DND-41 (cell line): ENCODE measurements at regions not wholly inside any gene's neighbourhood (a gene's known extent, or its start where the extent isn't known, plus 50 kb on each side); places are given as distances from the start of the nearest gene placed in this dataset.

ENCODE experiments used
- ATAC-seq: fragments of 200-7000 bp; cut with Tn5 transposase; 3 replicates; pipeline ENCODE4 v1.9.1; 2021; ENCODE audit warnings: low read depth; ENCODE audit not compliant: insufficient read depth
- DNase-seq: peaks from one replicate; pipeline ENCODE4 v3.0.0-alpha.2; 2020
- H2AFZ ChIP-seq: 2 replicates; pipeline ENCODE4 v1.6.0; 2012; ENCODE audit warnings: low read depth, low read length
- H3K27ac ChIP-seq: 2 replicates; pipeline ENCODE4 v1.5.1; 2012; ENCODE audit warnings: low read length, inconsistent platforms
- H3K27me3 ChIP-seq: fragments of 200-600 bp; sonication (generic); 2 replicates; pipeline ENCODE4 v1.6.0; 2012; ENCODE audit warnings: low read length, mild to moderate bottlenecking, inconsistent platforms; ENCODE audit not compliant: insufficient read depth, poor library complexity
- H3K36me3 ChIP-seq: 2 replicates; pipeline ENCODE4 v1.5.1; 2012; ENCODE audit warnings: low read length, inconsistent platforms; ENCODE audit not compliant: insufficient read depth
- H3K4me1 ChIP-seq: 2 replicates; pipeline ENCODE4 v1.5.1; 2012; ENCODE audit warnings: mild to moderate bottlenecking, low read length; ENCODE audit not compliant: insufficient read depth
- H3K4me2 ChIP-seq: 2 replicates; pipeline ENCODE4 v1.6.0; 2012; ENCODE audit warnings: mild to moderate bottlenecking, moderate library complexity, low read length, inconsistent platforms; ENCODE audit not compliant: insufficient read depth
- H3K4me3 ChIP-seq, 2 experiments: fragments of 200-600 bp in 1 of 2; shearing (Covaris generic) in 1 of 2; 2 replicates each; pipeline ENCODE4 v1.5.1; 2012 to 2016; ENCODE audit warnings: inconsistent platforms in 2 of 2, low read length in 2 of 2, mild to moderate bottlenecking in 2 of 2, low read depth in 1 of 2, moderate library complexity in 1 of 2
- H3K79me2 ChIP-seq: 2 replicates; pipeline ENCODE4 v1.6.0; 2012; ENCODE audit warnings: low read length, inconsistent platforms; ENCODE audit not compliant: insufficient read depth
- H3K9ac ChIP-seq: 2 replicates; pipeline ENCODE4 v1.6.0; 2012; ENCODE audit warnings: low read depth, mild to moderate bottlenecking, inconsistent platforms, low read length, moderate library complexity
- H3K9me3 ChIP-seq: 2 replicates; pipeline ENCODE4 v1.5.1; 2012; ENCODE audit warnings: low read length, moderate library complexity, mild to moderate bottlenecking, inconsistent platforms; ENCODE audit not compliant: insufficient read depth, severe bottlenecking
- H4K20me1 ChIP-seq: 2 replicates; pipeline ENCODE4 v1.6.0; 2012; ENCODE audit warnings: low read length; ENCODE audit not compliant: insufficient read depth
- EZH2 ChIP-seq: IDR thresholded peaks from 3 replicates; pipeline ENCODE4 v1.6.1; 2012; ENCODE audit warnings: borderline replicate concordance, low read depth, mild to moderate bottlenecking, moderate library complexity, low read length, inconsistent platforms; ENCODE audit not compliant: severe bottlenecking
- TF ChIP-seq, protein P1 (sequence below): IDR thresholded peaks from 2 replicates; pipeline ENCODE4 v1.5.1; 2012; ENCODE audit warnings: borderline replicate concordance, low read length, moderate library complexity, mild to moderate bottlenecking; ENCODE audit not compliant: poor library complexity, severe bottlenecking; ENCODE audit errors: extremely low read depth

DNA sequence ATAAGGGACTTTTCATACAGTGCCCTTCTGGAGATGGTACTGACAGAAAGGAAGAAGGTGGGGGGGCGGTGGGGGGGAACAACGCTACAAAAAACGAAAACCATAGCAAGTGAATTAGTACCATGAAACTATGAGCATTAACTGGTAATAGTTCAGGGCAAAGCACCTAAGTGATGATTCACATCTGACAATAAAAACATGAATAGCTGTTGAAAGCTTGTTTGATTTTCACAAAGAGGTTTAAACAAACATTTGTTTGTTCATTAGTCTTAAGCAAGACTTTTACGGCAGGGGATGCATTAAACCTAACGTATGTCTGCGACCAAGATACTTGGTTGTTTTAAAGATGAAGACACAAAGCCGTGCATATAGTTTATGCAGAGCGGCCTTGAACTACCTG is 177.5 kb downstream of the LMO4 start:
- no peak overlapping the region for H3K4me2 ChIP-seq
- ATAC-seq (no peak), DNase-seq (no peak)

DNA sequence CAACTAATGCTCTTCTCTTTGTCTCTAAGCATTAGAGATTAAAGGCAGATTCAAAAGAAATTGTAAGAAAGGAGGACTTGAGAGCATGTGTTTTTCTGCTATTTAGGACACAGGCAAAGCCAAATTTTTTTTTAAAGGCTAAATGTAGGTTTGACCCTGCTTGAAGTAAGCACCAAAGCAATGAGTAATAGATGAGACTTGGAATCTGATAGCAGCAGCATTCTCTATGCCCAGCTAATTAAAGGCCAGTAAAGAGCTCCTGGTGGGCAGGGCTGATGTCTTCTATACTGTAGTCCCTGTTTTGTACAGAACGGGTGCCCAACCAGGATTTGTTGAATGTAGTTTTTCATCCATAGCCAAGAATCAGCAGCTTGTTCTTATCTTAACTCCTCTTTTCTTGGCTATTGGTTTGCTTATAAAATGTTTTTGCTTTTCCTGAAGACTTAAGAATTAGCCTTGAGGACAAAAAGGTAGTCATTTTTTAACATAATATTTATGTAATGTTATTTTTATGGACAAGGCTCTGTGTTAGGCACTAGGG is 179.6 kb downstream of the LMO4 start:
- Histone ChIP-seq H3K9me3 (no peaks in the 10 kb centered on the region), H3K4me2 (no peak overlapping the region), H3K9ac (no peak overlapping the region), H3K27me3 (no peaks in the 10 kb centered on the region), H4K20me1 (no peaks in the 10 kb centered on the region), H3K4me1 (no peaks in the 10 kb centered on the region), H3K27ac (no peak overlapping the region), H3K79me2 (no peaks in the 10 kb centered on the region), H3K4me3 (no peak overlapping the region), H3K36me3 (no peaks in the 10 kb centered on the region), H2AFZ (no peak overlapping the region)
- DNase-seq, result no peak
- ATAC-seq, result no peak
- TF ChIP-seq, protein P1, sequence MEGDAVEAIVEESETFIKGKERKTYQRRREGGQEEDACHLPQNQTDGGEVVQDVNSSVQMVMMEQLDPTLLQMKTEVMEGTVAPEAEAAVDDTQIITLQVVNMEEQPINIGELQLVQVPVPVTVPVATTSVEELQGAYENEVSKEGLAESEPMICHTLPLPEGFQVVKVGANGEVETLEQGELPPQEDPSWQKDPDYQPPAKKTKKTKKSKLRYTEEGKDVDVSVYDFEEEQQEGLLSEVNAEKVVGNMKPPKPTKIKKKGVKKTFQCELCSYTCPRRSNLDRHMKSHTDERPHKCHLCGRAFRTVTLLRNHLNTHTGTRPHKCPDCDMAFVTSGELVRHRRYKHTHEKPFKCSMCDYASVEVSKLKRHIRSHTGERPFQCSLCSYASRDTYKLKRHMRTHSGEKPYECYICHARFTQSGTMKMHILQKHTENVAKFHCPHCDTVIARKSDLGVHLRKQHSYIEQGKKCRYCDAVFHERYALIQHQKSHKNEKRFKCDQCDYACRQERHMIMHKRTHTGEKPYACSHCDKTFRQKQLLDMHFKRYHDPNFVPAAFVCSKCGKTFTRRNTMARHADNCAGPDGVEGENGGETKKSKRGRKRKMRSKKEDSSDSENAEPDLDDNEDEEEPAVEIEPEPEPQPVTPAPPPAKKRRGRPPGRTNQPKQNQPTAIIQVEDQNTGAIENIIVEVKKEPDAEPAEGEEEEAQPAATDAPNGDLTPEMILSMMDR, result no peak
- TF ChIP-seq EZH2, result no peak

More for the DNA sequence above, 177.5 kb downstream of the LMO4 start:
- no peak overlapping the region for H3K9ac ChIP-seq
- no peaks in the 10 kb centered on the region for H3K4me1 ChIP-seq
- TF ChIP-seq EZH2, result no peak
- TF ChIP-seq, protein P1, result no peak
- H4K20me1 ChIP-seq, result no peaks in the 10 kb centered on the region
- H3K9me3 ChIP-seq, result no peaks in the 10 kb centered on the region
- no peaks in the 10 kb centered on the region for H3K36me3 ChIP-seq
- H3K27ac ChIP-seq, result no peak overlapping the region
- H3K27me3 ChIP-seq, result no peaks in the 10 kb centered on the region
- H3K4me3 ChIP-seq, result no peak overlapping the region
- no peak overlapping the region for H2AFZ ChIP-seq
- H3K79me2 ChIP-seq, result no peaks in the 10 kb centered on the region

DNA sequence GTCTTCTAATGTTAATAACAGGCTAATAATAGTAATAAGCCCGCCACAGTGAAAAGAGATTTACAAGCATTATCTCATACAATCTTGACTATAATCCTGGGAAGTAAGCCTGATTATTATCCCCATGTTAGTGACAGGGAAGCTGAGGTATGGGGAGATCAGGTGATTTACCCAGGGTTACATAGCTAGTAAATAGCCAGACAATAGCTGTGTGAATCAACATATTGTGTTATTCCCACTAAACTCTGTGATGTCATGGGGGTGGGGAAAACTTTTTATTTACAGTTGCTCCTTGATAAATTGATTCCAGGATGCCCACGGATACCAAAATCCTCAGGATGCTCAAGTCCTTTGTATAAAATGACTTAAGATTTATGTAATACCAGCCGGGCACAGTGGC is 181.9 kb downstream of the LMO4 start:
- H3K27me3 ChIP-seq, result no peaks in the 10 kb centered on the region
- no peak overlapping the region for H3K4me2 ChIP-seq
- DNase-seq (no peak), ATAC-seq (no peak)
- no peaks in the 10 kb centered on the region for H3K9me3 ChIP-seq
- H3K79me2 ChIP-seq, result no peaks in the 10 kb centered on the region
- no peaks in the 10 kb centered on the region for H3K36me3 ChIP-seq
- no peak overlapping the region for H3K27ac ChIP-seq
- no peaks in the 10 kb centered on the region for H4K20me1 ChIP-seq
- H3K9ac ChIP-seq, result no peak overlapping the region
- no peaks in the 10 kb centered on the region for H3K4me1 ChIP-seq
- TF ChIP-seq, protein P1, result no peak
- TF ChIP-seq EZH2, result no peak
- no peak overlapping the region for H2AFZ ChIP-seq
- H3K4me3 ChIP-seq, result no peak overlapping the region

DNA sequence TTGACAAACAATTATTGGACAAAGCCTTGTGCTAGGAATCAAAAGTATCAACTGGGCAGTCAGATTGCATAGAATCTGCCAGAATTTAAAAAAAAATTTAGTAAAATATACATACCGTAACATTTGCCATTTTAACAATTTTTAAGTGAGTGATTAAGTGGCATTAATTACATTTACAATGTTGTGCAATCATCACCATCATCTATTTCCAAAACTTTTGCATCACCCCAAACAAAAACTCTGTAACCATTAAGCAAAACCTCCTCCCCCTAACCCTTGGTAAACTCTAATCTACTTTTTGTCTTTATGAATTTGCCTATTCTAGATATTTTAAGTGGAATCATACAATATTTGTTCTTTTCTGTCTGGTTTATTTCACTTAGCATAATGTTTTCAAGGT is 182.8 kb downstream of the LMO4 start:
- ATAC-seq (no peak), DNase-seq (no peak)
- Histone ChIP-seq H3K4me1 (no peaks in the 10 kb centered on the region), H2AFZ (no peak overlapping the region), H3K79me2 (no peaks in the 10 kb centered on the region), H3K27me3 (no peaks in the 10 kb centered on the region), H3K36me3 (no peaks in the 10 kb centered on the region), H3K9me3 (no peaks in the 10 kb centered on the region), H4K20me1 (no peaks in the 10 kb centered on the region), H3K27ac (no peak overlapping the region), H3K4me2 (no peak overlapping the region), H3K9ac (no peak overlapping the region), H3K4me3 (no peak overlapping the region)
- TF ChIP-seq, protein P1, result no peak
- TF ChIP-seq EZH2, result no peak
